ENCODE measurements at regions not wholly inside any gene's neighbourhood (a gene's known extent, or its start where the extent isn't known, plus 50 kb on each side); places are given as distances from the start of the nearest gene placed in this dataset.

DNA sequence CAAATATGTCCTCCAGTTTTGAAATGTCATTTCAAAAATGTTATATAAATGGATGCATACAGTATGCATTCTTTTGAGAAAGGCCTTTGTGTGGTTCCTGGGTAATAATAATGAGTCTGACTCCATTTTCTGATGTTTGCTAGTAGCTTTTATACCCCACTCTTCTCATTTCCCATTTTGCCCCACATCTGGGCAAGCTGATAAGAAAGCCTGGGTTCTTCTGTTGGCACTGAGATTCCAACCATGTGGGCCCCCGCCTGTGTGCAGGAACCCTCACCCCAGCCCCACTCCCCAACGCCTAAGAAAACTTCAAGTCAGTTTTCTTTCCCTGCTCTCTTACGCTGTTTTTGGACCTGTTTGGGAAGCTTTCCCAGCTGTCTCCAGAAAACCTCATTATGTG lies 89.4 kb downstream of the SNX18 start:
- no peak for TF ChIP-seq TEAD4 (IDR thresholded peaks at IDR 0.05)
- TF ChIP-seq EP300 (IDR thresholded peaks at IDR 0.05; ENCODE audit: borderline replicate concordance): no peak
- no peak for TF ChIP-seq ZBTB7A (IDR thresholded peaks at IDR 0.05; ENCODE audit: low read depth)
- TF ChIP-seq, protein P1, sequence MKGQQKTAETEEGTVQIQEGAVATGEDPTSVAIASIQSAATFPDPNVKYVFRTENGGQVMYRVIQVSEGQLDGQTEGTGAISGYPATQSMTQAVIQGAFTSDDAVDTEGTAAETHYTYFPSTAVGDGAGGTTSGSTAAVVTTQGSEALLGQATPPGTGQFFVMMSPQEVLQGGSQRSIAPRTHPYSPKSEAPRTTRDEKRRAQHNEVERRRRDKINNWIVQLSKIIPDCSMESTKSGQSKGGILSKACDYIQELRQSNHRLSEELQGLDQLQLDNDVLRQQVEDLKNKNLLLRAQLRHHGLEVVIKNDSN (IDR thresholded peaks at IDR 0.05): no peak
- no peak for TF ChIP-seq TAF1 (IDR thresholded peaks at IDR 0.05; ENCODE audit: low read depth)
- no peak for TF ChIP-seq NFIC (IDR thresholded peaks at IDR 0.05)
- no peak for TF ChIP-seq EGR1 (IDR thresholded peaks at IDR 0.05)
- no peak for TF ChIP-seq RAD21 (IDR thresholded peaks at IDR 0.05; ENCODE audit: low read depth)
- no peak for TF ChIP-seq FOXM1 (IDR thresholded peaks at IDR 0.05; ENCODE audit: borderline replicate concordance, low read depth)
- TF ChIP-seq, protein P2, sequence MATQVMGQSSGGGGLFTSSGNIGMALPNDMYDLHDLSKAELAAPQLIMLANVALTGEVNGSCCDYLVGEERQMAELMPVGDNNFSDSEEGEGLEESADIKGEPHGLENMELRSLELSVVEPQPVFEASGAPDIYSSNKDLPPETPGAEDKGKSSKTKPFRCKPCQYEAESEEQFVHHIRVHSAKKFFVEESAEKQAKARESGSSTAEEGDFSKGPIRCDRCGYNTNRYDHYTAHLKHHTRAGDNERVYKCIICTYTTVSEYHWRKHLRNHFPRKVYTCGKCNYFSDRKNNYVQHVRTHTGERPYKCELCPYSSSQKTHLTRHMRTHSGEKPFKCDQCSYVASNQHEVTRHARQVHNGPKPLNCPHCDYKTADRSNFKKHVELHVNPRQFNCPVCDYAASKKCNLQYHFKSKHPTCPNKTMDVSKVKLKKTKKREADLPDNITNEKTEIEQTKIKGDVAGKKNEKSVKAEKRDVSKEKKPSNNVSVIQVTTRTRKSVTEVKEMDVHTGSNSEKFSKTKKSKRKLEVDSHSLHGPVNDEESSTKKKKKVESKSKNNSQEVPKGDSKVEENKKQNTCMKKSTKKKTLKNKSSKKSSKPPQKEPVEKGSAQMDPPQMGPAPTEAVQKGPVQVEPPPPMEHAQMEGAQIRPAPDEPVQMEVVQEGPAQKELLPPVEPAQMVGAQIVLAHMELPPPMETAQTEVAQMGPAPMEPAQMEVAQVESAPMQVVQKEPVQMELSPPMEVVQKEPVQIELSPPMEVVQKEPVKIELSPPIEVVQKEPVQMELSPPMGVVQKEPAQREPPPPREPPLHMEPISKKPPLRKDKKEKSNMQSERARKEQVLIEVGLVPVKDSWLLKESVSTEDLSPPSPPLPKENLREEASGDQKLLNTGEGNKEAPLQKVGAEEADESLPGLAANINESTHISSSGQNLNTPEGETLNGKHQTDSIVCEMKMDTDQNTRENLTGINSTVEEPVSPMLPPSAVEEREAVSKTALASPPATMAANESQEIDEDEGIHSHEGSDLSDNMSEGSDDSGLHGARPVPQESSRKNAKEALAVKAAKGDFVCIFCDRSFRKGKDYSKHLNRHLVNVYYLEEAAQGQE (IDR thresholded peaks at IDR 0.05; ENCODE audit: low read depth): no peak
- no peak for TF ChIP-seq CREB1 (IDR thresholded peaks at IDR 0.05; ENCODE audit: low read depth)
- TF ChIP-seq CEBPB (IDR thresholded peaks at IDR 0.05): no peak
- TF ChIP-seq, protein P3, sequence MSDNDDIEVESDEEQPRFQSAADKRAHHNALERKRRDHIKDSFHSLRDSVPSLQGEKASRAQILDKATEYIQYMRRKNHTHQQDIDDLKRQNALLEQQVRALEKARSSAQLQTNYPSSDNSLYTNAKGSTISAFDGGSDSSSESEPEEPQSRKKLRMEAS (IDR thresholded peaks at IDR 0.05): no peak
- no peak for TF ChIP-seq TCF12 (IDR thresholded peaks at IDR 0.05; ENCODE audit: low read depth)
- TF ChIP-seq YY1 (IDR thresholded peaks at IDR 0.05; ENCODE audit: low read depth): no peak

DNA sequence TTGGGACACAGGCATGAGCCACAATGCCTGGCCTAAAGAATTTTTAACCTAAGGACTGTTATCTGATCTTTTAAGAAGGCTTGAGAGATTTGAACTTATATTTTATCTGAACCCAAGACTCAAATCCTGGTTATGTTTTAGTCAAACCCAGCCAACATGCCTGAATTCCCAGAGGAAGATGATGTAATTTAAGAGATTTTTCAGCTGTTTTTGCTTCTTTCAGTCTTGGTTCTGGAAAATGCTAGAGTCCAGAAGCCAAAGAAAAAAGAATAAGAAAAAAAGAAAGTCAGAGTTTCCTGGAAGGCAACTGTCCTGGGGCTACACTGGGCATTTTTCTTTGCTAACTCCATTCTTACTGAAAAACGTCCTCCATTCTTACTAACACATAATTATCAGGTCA lies 85.8 kb downstream of the SNX18 start:
- TF ChIP-seq EGR1 (IDR thresholded peaks at IDR 0.05): no peak
- TF ChIP-seq ZBTB7A (IDR thresholded peaks at IDR 0.05; ENCODE audit: low read depth): no peak
- TF ChIP-seq CREB1 (IDR thresholded peaks at IDR 0.05; ENCODE audit: low read depth): no peak
- no peak for TF ChIP-seq TCF12 (IDR thresholded peaks at IDR 0.05; ENCODE audit: low read depth)
- TF ChIP-seq TAF1 (IDR thresholded peaks at IDR 0.05; ENCODE audit: low read depth): no peak
- TF ChIP-seq FOXM1 (IDR thresholded peaks at IDR 0.05; ENCODE audit: borderline replicate concordance, low read depth): no peak
- TF ChIP-seq NFIC (IDR thresholded peaks at IDR 0.05): no peak

DNA sequence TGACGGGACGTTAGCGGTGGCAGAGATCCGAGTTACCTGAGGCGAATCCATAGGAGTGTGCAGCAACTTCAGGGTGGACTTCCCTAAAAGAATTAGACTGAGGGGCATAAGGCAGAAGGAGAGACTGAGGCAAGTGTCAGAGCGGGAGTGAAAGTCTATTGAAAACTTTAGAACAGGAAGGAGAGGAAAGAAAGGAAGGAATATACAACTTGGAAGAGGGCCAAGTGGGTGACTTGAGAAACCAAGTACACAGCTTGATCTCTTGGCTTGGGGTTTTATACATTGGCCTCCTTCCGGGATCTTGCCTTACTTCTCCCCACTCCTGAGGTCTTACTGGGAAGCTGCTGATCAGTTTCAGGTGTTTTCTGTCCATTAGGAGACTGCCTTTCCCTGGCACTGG lies 84.9 kb downstream of the SNX18 start:
- no peak for TF ChIP-seq TAF1 (IDR thresholded peaks at IDR 0.05; ENCODE audit: low read depth)
- no peak for TF ChIP-seq FOXM1 (IDR thresholded peaks at IDR 0.05; ENCODE audit: borderline replicate concordance, low read depth)
- TF ChIP-seq, protein P3 (IDR thresholded peaks at IDR 0.05): no peak

DNA sequence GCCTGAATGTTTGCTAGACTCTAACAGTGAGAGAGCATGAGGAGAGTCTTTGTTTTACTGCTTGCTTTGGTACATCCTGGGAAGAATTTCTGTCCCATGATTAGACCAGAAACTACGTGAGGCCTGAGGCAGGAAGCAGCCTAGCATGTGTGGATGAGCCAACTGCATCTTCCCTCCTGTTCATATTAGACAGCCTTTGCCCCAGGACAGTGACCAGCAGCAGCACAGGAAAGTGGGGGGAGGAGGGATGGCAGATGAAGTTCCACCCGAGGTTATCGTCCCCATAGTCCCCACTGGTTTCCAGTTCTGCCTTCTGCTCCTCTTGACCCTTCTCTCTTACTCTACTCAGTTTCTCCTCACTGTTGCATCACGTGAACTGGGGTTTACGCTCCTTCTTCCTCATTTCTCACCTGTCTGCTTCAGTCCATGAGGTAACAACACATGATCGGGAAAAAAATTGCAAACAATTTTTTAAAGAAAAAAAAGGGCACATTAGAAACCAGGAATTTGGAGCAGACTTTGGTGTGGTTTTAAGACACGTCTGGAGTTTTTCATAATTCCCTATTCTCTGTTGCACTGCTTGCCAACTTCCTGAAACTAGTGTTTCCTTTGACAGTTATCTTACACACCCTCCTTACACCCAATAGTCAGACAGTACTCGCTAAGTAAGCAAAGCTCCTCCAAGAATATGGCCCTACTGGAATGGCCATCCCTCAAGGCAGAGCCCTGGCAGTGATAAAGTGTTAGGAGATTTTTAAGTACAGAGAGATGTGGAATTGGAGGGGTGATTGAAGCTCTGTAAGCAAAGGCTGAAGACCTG lies 84.1 kb downstream of the SNX18 start:
- TF ChIP-seq, protein P1 (IDR thresholded peaks at IDR 0.05): no peak
- no peak for TF ChIP-seq CEBPB (IDR thresholded peaks at IDR 0.05)
- TF ChIP-seq ZBTB7A (IDR thresholded peaks at IDR 0.05; ENCODE audit: low read depth): no peak
- TF ChIP-seq, protein P2 (IDR thresholded peaks at IDR 0.05; ENCODE audit: low read depth): no peak
- TF ChIP-seq, protein P3 (IDR thresholded peaks at IDR 0.05): no peak
- TF ChIP-seq NFIC (IDR thresholded peaks at IDR 0.05): no peak
- no peak for TF ChIP-seq EGR1 (IDR thresholded peaks at IDR 0.05)
- TF ChIP-seq TCF12 (IDR thresholded peaks at IDR 0.05; ENCODE audit: low read depth): no peak
- no peak for TF ChIP-seq FOXM1 (IDR thresholded peaks at IDR 0.05; ENCODE audit: borderline replicate concordance, low read depth)
- TF ChIP-seq RAD21 (IDR thresholded peaks at IDR 0.05; ENCODE audit: low read depth): no peak
- no peak for TF ChIP-seq TEAD4 (IDR thresholded peaks at IDR 0.05)
- TF ChIP-seq CREB1 (IDR thresholded peaks at IDR 0.05; ENCODE audit: low read depth): no peak
- TF ChIP-seq TAF1 (IDR thresholded peaks at IDR 0.05; ENCODE audit: low read depth): no peak
- no peak for TF ChIP-seq EP300 (IDR thresholded peaks at IDR 0.05; ENCODE audit: borderline replicate concordance)
- no peak for TF ChIP-seq YY1 (IDR thresholded peaks at IDR 0.05; ENCODE audit: low read depth)
